ENCODE measurements at regions not wholly inside any gene's neighbourhood (a gene's known extent, or its start where the extent isn't known, plus 50 kb on each side); places are given as distances from the start of the nearest gene placed in this dataset.

DNA sequence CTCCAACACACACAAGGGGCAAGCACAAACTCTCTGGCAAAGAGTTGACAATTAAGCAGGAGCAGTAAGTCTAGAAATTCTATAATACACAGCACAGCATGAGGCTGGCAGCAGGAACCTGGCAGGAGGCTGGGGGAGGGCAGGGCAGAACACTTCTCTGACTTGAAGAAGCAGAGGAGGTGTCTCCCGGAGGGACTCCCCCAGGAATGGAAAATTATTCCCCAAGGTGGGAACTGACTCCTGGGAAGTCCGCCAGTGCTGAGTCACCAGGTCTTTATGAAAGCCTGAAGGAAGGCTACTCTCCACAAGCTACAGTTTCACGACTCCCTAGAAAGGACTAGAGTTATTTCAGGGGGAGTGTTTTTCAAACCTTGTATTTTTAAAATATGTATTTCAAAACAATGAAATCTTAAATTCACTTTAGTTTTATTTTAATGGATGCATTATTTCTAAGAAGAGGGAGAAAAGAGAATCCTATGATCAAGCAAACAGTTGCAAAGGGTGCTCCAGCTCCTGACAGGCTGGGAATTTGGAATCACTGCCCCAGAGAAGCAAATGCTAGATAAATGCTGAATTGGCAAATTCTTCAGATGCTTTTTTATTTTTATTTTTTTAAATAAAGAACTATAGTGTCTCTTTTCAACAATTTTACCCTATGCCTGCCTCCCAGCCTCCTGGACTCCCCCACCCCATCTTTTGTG lies 192.8 kb downstream of the LY86 start:
- DNase-seq (ENCODE audit: low read depth in 4 of 4, low spot score in 1 of 4) = no peak

- no peak for DNase-seq (ENCODE audit: low read depth in 4 of 4, low spot score in 1 of 4)
Observed at GRCh38 chr6:6781873-6782227, 193.3 kb downstream of the LY86 start.

- no peak for DNase-seq (ENCODE audit: low read depth in 4 of 4, low spot score in 1 of 4)
Observed at GRCh38 chr6:6783721-6784120, 195.2 kb downstream of the LY86 start.

DNA sequence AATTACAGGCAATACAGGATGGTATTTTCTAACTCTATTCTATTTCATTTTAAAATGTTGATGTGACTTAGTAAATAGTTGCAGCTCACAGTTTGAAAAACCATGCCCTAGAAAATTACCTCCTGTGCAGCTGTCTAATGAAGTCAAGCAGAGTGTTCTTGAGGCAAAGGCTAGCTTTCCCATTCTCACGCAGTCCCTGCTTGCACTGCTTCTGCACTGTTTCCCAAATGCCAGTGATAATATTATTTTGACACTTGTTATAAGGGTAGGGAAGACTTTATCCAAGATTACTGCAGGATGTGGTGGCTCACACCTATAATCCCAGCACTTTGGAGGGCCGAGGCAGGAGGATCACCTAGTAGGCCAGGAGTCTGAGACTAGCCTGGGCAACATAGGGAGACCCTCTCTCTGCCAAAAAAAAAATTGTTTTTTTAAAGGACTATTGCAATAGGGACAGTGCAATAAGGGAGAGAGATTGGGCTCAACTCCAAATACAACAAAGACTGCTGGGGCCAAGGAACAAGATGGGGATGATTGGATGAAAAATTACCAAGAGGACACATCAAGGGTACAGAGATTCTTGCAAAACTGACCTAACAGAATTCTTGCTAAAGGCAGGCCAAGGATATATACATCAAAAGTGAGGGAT lies 196.1 kb downstream of the LY86 start:
- no peak for DNase-seq (ENCODE audit: low read depth in 4 of 4, low spot score in 1 of 4)

- no peak for DNase-seq (ENCODE audit: low read depth in 4 of 4, low spot score in 1 of 4)
Observed at GRCh38 chr6:6785163-6785521, 196.6 kb downstream of the LY86 start.

- no peak for DNase-seq (ENCODE audit: low read depth in 4 of 4, low spot score in 1 of 4)
Observed at GRCh38 chr6:6788394-6789032, 200.0 kb downstream of the LY86 start.

- DNase-seq (ENCODE audit: low read depth in 4 of 4, low spot score in 1 of 4) = no peak
Observed at GRCh38 chr6:6790393-6790792, 201.9 kb downstream of the LY86 start.

- no peak for DNase-seq (ENCODE audit: low read depth in 4 of 4, low spot score in 1 of 4)
Observed at GRCh38 chr6:6790891-6791290, 202.4 kb downstream of the LY86 start.

DNA sequence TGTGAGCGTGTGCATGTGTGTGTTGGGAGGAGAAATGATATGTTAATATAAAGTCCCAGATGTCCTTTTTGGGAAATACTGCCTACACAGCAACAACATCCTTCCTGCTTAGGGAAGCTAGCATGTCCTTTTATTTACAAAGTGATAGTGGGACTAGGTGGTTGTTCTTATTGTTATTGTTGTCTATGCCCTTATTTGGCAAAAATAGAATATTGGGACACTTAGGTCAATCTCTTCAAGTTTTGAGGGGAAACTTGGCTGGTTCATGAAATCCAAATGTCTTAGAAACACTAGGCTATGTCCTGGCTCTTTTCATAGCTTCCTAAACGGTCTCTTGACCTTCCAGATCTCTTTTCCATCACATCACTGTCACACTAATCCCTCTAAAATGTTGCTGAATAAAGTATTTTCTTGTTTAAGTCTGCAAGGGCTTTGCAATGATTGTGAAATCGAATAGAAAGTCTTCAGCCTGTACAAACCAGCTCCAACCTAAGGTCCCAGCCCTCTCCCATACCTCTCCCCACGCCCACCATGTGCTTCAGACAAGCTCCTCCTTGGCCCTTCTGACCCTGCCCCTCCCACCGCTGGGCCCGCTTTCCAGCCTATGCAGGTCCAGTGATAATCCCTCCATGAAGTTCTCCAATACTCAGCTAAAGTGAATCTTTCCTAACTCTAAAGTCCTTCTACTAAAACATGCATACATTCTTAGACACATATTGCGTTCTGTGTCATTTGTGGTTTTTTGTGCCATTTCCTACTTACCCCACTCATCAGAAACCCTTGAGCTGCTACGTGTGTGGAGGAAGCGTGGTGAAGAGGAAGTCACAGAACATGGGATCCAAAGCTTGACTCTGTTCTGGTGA lies 205.1 kb downstream of the LY86 start:
- DNase-seq (ENCODE audit: low read depth in 4 of 4, low spot score in 1 of 4) = no peak

- DNase-seq (ENCODE audit: low read depth in 4 of 4, low spot score in 1 of 4) = no peak
Observed at GRCh38 chr6:6795393-6795792, 206.9 kb downstream of the LY86 start.

GRCh38 chr6:6796818-6797217 lies 208.3 kb downstream of the LY86 start:
- DNase-seq (ENCODE audit: low read depth in 4 of 4, low spot score in 1 of 4) = no peak

DNA sequence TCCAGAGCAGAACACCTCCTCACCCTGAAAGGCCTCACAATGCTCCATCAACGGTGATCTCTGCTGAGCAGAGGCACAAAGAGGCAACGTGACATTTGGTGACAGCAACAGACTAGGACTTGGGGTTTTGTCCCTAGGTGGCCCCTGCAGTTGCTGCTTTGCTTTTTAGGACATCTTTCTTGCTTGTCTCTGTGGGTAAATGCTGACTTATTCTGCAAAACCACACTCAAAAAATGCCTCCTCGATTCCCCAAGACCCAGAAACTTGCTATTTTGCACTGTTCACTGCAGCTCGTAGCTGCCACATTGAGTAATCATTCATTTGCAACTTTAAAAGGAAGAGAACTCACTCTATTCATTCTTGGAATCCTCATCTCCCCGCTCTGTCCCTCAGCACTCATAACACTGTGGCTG lies 209.9 kb downstream of the LY86 start:
- DNase-seq (ENCODE audit: low read depth in 4 of 4, low spot score in 1 of 4) = no peak

GRCh38 chr6:6801005-6801335 lies 212.4 kb downstream of the LY86 start:
- DNase-seq (ENCODE audit: low read depth in 4 of 4, low spot score in 1 of 4) = no peak

DNA sequence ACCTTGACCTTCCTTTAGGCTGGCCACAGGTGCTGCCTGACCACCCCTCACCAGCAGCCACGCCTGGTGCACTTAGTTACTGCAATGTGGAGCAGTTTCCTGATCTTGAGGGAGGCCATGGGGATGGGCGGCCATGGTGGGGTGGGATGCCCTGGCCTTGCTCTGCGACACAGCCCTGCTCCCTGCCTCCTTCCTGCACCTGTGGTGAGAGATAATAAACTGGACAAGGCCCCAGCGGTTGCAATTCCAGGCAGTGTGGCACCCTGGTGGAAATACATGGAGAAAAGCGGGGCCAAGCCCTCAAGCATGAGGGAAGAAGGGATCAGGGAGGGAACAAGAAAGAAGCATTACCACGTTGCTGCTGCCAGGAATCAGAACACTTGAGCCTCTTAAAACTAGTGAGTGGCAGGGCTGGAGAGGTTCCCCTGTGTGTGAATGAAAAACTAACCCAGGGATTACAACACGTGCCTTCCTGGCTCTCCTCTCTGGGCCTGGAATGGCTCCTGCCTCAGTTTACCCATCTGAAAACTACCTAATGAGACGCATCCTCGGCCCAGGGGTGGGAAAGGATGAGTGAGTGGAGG lies 213.2 kb downstream of the LY86 start:
- DNase-seq (ENCODE audit: low read depth in 4 of 4, low spot score in 1 of 4) = no peak

DNA sequence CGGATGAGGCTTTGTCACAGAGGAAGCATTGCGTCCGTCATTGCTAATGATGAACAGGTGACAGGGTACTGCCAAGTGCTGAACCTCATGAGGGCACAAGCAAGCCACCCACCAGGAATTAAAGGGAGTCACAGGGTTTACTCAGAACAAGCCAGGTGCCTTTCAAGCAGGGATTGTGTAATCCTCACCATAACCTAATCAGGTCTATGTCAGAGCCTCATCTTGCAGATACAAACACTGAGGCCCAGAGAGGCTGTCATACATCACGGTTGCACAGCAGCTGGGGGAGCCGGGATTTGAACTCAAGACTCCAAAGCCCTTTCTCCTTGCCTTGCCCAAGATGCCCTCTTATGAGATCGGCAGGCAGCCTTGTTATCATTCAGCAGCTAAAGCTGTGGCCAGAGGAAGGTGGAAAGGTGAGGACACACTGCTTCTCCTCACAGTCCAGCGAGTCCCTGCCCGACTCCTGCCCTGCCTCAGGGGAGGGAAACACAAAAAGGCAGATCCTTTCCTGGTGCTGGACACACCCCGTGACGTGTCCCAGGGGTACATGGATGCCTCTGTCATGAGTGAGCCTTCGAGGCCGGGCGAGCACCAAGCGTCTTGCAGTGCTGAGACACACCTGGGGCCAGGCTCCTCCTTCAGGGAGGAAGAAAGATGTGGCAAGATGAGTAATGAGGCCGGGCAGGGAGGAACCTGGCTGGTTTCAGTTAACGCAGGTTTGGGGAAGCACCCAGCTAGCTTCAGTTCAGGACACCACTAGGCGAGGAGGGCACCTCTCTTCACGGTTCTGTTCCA lies 214.9 kb downstream of the LY86 start:
- DNase-seq (ENCODE audit: low read depth in 4 of 4, low spot score in 1 of 4) = no peak

GRCh38 chr6:6804843-6805615 lies 216.5 kb downstream of the LY86 start:
- DNase-seq (ENCODE audit: low read depth in 4 of 4, low spot score in 1 of 4) = no peak

GRCh38 chr6:6806844-6807518 lies 218.5 kb downstream of the LY86 start:
- no peak for DNase-seq (ENCODE audit: low read depth in 4 of 4, low spot score in 1 of 4)

GRCh38 chr6:6808343-6808742 lies 219.8 kb downstream of the LY86 start:
- no peak for DNase-seq (ENCODE audit: low read depth in 4 of 4, low spot score in 1 of 4)

DNA sequence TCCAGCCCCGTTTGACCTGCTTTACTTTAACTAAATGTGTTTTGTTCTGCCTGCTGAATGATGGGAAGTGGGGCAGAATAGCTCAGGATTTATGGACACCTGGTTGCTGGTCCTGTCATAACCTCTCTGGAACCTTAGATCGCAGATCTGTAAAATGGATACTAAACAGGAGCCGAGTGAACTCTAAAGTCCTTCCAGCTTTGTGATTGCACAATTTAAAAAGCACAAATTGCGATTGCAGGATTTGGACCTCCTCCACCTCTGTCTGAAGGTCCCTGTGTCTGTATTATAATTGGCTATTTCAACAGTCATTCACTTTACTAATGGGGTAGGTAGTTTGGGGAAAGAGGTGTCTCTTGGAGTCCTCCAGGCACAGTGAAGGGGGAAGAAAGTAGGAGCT lies 220.4 kb downstream of the LY86 start:
- DNase-seq (ENCODE audit: low read depth in 4 of 4, low spot score in 1 of 4) = no peak
